AG04450 (cell line): ENCODE measurements at regions not wholly inside any gene's neighbourhood (a gene's known extent, or its start where the extent isn't known, plus 50 kb on each side); places are given as distances from the start of the nearest gene placed in this dataset.
"Not testable (repeated sequence)": the region's sequence is repeated elsewhere in the genome, so short reads cannot be mapped to it uniquely, and the experiment has no call there.

Source experiments
- CTCF ChIA-PET: fragments of 300-600, 350-600 bp; formaldehyde crosslinking; extraction: SDS; loops from one replicate; lab custom pipeline; 2022; ENCODE audit warnings: antibody characterized with exemption, inconsistent platforms; lab: Charles Lee
- POLR2A ChIA-PET: fragments of 350-600 bp; formaldehyde crosslinking; extraction: SDS; loops from one replicate; lab custom pipeline; 2021; ENCODE audit warnings: antibody characterized with exemption, inconsistent platforms; lab: Yijun Ruan, JAX
- DNase-seq: peaks from one replicate; pipeline ENCODE4 v3.0.0-alpha.2; 2011; ENCODE audit warnings: low read depth, low spot score
- H3K27ac ChIP-seq: one replicate; pipeline ENCODE4 v1.5.1; 2012; ENCODE audit warnings: low read depth, low read length, control low read depth
- H3K27me3 ChIP-seq: one replicate; pipeline ENCODE4 v1.6.0; 2012; ENCODE audit warnings: low read length; ENCODE audit not compliant: control insufficient read depth, insufficient read depth
- H3K4me3 ChIP-seq: 2 replicates; pipeline ENCODE4 v1.5.1; 2011; ENCODE audit warnings: mild to moderate bottlenecking, low read depth, low read length, control low read depth
- H3K9me3 ChIP-seq: 2 replicates; pipeline ENCODE4 v1.5.1; 2012; ENCODE audit warnings: low read length; ENCODE audit not compliant: control insufficient read depth, insufficient read depth
- TF ChIP-seq, protein P1 (sequence below): IDR thresholded peaks from 2 replicates; pipeline ENCODE4 v1.5.1; 2011; ENCODE audit warnings: low read depth, low read length, control low read depth, inconsistent platforms

DNA sequence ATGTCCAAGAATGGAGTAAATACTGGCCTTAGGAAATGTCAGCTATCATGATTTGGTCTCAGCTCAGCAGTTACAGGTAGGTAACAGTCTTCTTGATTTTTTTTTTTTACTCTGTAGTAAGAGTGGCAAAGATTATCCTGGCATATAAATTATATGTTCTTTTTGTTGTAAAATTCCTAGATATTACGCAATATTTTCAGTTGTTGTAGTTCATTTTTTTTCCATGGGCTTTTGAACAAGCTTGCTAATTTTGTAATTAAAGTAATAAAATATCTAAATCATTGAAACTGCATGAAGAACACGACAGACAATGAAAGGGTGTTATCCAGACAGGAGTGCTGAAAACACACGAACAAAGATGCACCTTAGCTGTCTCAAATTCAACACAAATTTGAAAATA is 249.4 kb downstream of the PRDM9 start:
- ChIA-PET CTCF (no interaction called here), POLR2A (no interaction called here)
- Histone ChIP-seq H3K27me3 (no peaks in the 10 kb centered on the region), H3K4me3 (no peak overlapping the region), H3K9me3 (peaks cover 3% of the 10 kb centered on the region; the same call in 1 of the 2 replicates), H3K27ac (no peak overlapping the region)
- TF ChIP-seq, protein P1, sequence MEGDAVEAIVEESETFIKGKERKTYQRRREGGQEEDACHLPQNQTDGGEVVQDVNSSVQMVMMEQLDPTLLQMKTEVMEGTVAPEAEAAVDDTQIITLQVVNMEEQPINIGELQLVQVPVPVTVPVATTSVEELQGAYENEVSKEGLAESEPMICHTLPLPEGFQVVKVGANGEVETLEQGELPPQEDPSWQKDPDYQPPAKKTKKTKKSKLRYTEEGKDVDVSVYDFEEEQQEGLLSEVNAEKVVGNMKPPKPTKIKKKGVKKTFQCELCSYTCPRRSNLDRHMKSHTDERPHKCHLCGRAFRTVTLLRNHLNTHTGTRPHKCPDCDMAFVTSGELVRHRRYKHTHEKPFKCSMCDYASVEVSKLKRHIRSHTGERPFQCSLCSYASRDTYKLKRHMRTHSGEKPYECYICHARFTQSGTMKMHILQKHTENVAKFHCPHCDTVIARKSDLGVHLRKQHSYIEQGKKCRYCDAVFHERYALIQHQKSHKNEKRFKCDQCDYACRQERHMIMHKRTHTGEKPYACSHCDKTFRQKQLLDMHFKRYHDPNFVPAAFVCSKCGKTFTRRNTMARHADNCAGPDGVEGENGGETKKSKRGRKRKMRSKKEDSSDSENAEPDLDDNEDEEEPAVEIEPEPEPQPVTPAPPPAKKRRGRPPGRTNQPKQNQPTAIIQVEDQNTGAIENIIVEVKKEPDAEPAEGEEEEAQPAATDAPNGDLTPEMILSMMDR: no peak
- DNase-seq: no peak

DNA sequence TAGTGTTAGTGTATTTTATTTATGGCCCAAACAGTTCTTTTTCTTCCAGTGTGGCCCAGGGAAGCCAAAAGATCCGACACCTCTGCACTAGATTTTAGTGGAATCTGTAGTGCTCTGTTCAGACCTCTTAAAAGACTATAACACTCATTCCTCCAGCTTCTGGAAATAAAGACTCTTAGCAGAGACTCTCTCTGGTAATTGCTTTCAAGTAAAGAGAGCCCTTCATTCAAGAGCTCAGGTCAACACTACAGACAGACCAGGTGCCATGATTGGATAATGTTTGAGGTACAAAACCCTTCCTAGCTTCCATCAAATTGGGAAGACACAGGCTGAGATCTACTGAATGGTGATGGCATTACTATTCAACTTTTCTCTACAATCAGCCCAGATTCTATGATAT is 255.8 kb downstream of the PRDM9 start:
- no peak overlapping the region for H3K27ac ChIP-seq
- ChIA-PET POLR2A (no interaction called here), CTCF (no interaction called here)
- TF ChIP-seq, protein P1: no peak
- H3K4me3 ChIP-seq: no peak overlapping the region
- H3K27me3 ChIP-seq: no peaks in the 10 kb centered on the region
- DNase-seq: no peak
- peaks cover 4% of the 10 kb centered on the region; the same call in 1 of the 2 replicates for H3K9me3 ChIP-seq

DNA sequence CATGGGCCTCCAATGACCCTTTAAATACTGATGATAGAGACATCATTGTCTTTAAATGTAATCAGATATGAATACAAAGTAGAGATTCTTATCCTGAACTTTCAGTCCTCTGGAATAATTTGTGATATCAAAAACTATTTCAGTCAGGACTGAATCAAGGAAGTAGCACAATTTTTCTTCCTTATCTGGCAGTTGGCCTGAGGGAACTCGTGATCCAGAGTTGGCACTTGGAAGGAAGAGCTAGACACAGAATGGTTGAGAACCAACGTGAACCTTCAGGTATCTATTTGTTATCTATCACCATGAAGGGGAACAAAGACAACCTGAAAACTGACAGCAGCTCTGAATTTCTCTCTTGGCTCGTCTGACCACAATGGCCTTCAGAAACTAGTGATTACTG is 269.3 kb downstream of the PRDM9 start:
- DNase-seq: no peak
- ChIA-PET POLR2A (no interaction called here), CTCF (no interaction called here)
- Histone ChIP-seq H3K27ac (no peak overlapping the region), H3K9me3 (no peaks in the 10 kb centered on the region), H3K27me3 (no peaks in the 10 kb centered on the region), H3K4me3 (no peak overlapping the region)
- TF ChIP-seq, protein P1: no peak

DNA sequence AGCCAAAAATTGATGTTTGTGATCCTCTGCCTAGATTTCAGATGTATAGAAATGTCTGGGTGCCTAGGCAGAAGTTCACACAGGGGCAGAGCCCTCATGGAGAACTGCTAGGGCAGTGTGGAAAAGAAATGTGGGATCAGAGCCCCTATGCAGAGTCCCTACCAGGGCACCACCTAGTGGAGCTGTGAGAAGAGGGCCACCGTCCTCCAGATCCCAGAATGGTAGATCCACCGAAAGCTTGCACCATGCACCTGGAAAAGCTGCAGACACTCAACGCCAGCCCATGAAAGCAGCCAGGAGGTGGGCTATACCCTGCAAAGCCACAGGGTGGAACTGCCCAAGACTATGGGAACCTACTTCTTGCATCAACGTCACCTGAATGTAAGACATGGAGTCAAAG is 292.9 kb downstream of the PRDM9 start:
- CTCF ChIA-PET, DNase-seq, H3K27me3 ChIP-seq, H3K4me3 ChIP-seq, H3K9me3 ChIP-seq, H3K27ac ChIP-seq, POLR2A ChIA-PET: not testable (repeated sequence)

DNA sequence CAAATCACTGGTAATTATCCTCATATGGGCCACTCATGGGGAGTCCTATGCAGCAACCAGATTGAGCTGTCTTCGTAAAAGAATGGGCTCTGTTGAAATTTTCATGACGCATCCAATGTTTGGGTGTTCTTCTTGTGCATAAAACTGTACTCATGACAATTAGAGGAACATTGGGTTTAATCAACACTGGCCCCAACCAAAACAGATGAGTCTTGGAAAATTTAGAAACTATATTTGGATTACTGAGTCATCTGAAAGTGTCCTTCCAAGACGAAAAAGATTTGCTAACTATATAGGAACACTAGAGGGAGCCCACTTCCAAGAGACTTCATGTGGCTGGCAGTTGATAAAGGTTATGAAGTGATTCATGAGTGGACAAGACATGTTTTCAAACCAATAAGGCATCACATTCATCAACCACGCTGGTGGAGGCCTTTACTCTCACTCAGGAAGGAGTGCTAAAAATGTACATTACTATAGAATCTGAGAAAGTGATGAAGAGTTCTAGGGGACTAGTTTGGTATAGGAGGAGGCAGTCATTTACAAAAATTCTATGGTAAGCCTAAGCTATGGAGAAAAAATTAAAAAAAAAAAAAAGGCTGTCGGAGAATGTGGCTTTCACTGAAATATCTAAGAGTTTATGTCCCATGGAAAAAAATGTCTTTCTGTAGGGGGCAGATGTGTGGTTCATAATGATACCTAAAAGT is 313.5 kb downstream of the PRDM9 start:
- TF ChIP-seq, protein P1: no peak
- DNase-seq: no peak
- Histone ChIP-seq H3K27ac (no peak overlapping the region), H3K9me3 (peaks cover 12% of the 10 kb centered on the region; the same call in 1 of the 2 replicates), H3K27me3 (no peaks in the 10 kb centered on the region), H3K4me3 (no peak overlapping the region)
- POLR2A ChIA-PET: no interaction called here
- CTCF ChIA-PET: no interaction called here
